OCI-LY1 (cell line): ENCODE measurements at regions not wholly inside any gene's neighbourhood (a gene's known extent, or its start where the extent isn't known, plus 50 kb on each side); places are given as distances from the start of the nearest gene placed in this dataset.

Experiments
- H2AFZ ChIP-seq: fragments of 200-600 bp; sonication (generic), shearing (Covaris generic); 2 replicates; pipeline ENCODE4 v1.6.0; 2014; ENCODE audit warnings: antibody characterized with exemption, mild to moderate bottlenecking, low read length
- H3F3A ChIP-seq: fragments of 200-600 bp; sonication (generic), shearing (Covaris generic); 2 replicates; pipeline ENCODE4 v1.6.0; 2014; ENCODE audit warnings: mild to moderate bottlenecking, antibody characterized with exemption, low read length, moderate library complexity; ENCODE audit not compliant: insufficient read depth
- H3K27ac ChIP-seq: fragments of 200-600 bp; sonication (generic); 2 replicates; pipeline ENCODE4 v1.5.1; 2014; ENCODE audit warnings: low read length, mixed run types, mild to moderate bottlenecking, low read depth; ENCODE audit not compliant: poor library complexity, severe bottlenecking
- H3K27me3 ChIP-seq: fragments of 200-600 bp; sonication (generic); 2 replicates; pipeline ENCODE4 v1.6.0; 2014; ENCODE audit warnings: antibody characterized with exemption, mild to moderate bottlenecking, low read length, moderate library complexity; ENCODE audit not compliant: insufficient read depth
- H3K36me3 ChIP-seq: fragments of 200-600 bp; sonication (generic); 2 replicates; pipeline ENCODE4 v1.6.1; 2014; ENCODE audit warnings: mild to moderate bottlenecking, antibody characterized with exemption, low read length, moderate library complexity, mixed read lengths; ENCODE audit not compliant: insufficient read depth
- H3K4me1 ChIP-seq: fragments of 200-600 bp; sonication (generic); 2 replicates; pipeline ENCODE4 v1.5.1; 2014; ENCODE audit warnings: mild to moderate bottlenecking, low read length, moderate library complexity; ENCODE audit not compliant: insufficient read depth, severe bottlenecking
- H3K4me2 ChIP-seq: fragments of 200-600 bp; sonication (generic), shearing (Covaris generic); 2 replicates; pipeline ENCODE4 v1.6.1; 2014; ENCODE audit warnings: low read length
- H3K4me3 ChIP-seq: fragments of 200-600 bp; sonication (generic); 2 replicates; pipeline ENCODE4 v1.5.1; 2014; ENCODE audit warnings: low read length, low read depth, mild to moderate bottlenecking, mixed read lengths; ENCODE audit not compliant: poor library complexity, severe bottlenecking
- H3K79me2 ChIP-seq: fragments of 200-600 bp; shearing (Covaris generic); 2 replicates; pipeline ENCODE4 v1.6.1; 2016; ENCODE audit warnings: mixed run types, low read length, mixed read lengths; ENCODE audit not compliant: insufficient read depth
- H3K9ac ChIP-seq: fragments of 200-600 bp; sonication (generic), shearing (Covaris generic); 2 replicates; pipeline ENCODE4 v1.6.1; 2014; ENCODE audit warnings: mild to moderate bottlenecking, low read length, mixed read lengths
- H3K9me2 ChIP-seq: fragments of 200-600 bp; sonication (generic), shearing (Covaris generic); 2 replicates; pipeline ENCODE4 v1.6.1; 2014; ENCODE audit warnings: low read depth, mild to moderate bottlenecking, low read length, mixed read lengths
- H3K9me3 ChIP-seq: fragments of 200-600 bp; shearing (Covaris generic); 2 replicates; pipeline ENCODE4 v1.6.1; 2014; ENCODE audit warnings: low read length, mixed read lengths
- H4K20me1 ChIP-seq: fragments of 200-600 bp; sonication (generic), shearing (Covaris generic); 2 replicates; pipeline ENCODE4 v1.6.0; 2016; ENCODE audit warnings: mild to moderate bottlenecking, low read length; ENCODE audit not compliant: insufficient read depth
- CTCF ChIP-seq: fragments of 200-600 bp; sonication (generic), shearing (Covaris generic); IDR thresholded peaks from 2 replicates; pipeline ENCODE4 v1.5.1; 2017; ENCODE audit warnings: mild to moderate bottlenecking, antibody characterized with exemption, low read length, moderate library complexity, mixed read lengths
- EZH2 ChIP-seq: fragments of 200-600 bp; sonication (generic), shearing (Covaris generic); IDR thresholded peaks from 2 replicates; pipeline ENCODE4 v1.8.0; 2017; ENCODE audit warnings: borderline replicate concordance, mixed run types, mild to moderate bottlenecking, antibody characterized with exemption, low read length, moderate library complexity, mixed read lengths

- H4K20me1 ChIP-seq: no peaks in the 10 kb centered on the region
- no peaks in the 10 kb centered on the region for H3F3A ChIP-seq
- no peaks in the 10 kb centered on the region for H3K27me3 ChIP-seq
- no peak for TF ChIP-seq EZH2
- TF ChIP-seq CTCF: no peak
- no peak overlapping the region for H3K9ac ChIP-seq
- no peak overlapping the region for H3K27ac ChIP-seq
- H3K79me2 ChIP-seq: no peaks in the 10 kb centered on the region
- H3K4me2 ChIP-seq: no peak overlapping the region
- no peaks in the 10 kb centered on the region for H3K36me3 ChIP-seq
- no peaks in the 10 kb centered on the region for H3K9me2 ChIP-seq
- H2AFZ ChIP-seq: no peak overlapping the region
- no peaks in the 10 kb centered on the region for H3K9me3 ChIP-seq
- H3K4me3 ChIP-seq: no peak overlapping the region
- no peaks in the 10 kb centered on the region for H3K4me1 ChIP-seq
Measured at GRCh38 chr9:75242426-75242825, 154.1 kb downstream of the OSTF1 start.

- H3K9ac ChIP-seq: no peak overlapping the region
- H3K4me3 ChIP-seq: no peak overlapping the region
- TF ChIP-seq CTCF (no peak), EZH2 (no peak)
- no peaks in the 10 kb centered on the region for H4K20me1 ChIP-seq
- H3F3A ChIP-seq: no peaks in the 10 kb centered on the region
- no peaks in the 10 kb centered on the region for H3K4me1 ChIP-seq
- H3K27me3 ChIP-seq: no peaks in the 10 kb centered on the region
- H3K9me2 ChIP-seq: no peaks in the 10 kb centered on the region
- H3K4me2 ChIP-seq: no peak overlapping the region
- H2AFZ ChIP-seq: no peak overlapping the region
- H3K9me3 ChIP-seq: no peaks in the 10 kb centered on the region; the same call in 1 of the 2 replicates
- H3K27ac ChIP-seq: no peak overlapping the region
- no peaks in the 10 kb centered on the region for H3K36me3 ChIP-seq
- H3K79me2 ChIP-seq: no peaks in the 10 kb centered on the region
Measured at GRCh38 chr9:75246949-75247348, 158.6 kb downstream of the OSTF1 start.

GRCh38 chr9:75265525-75265972 lies 177.2 kb downstream of the OSTF1 start:
- Histone ChIP-seq H3K4me3 (no peak overlapping the region), H3K9ac (no peak overlapping the region), H3K27ac (no peak overlapping the region), H3K9me3 (no peaks in the 10 kb centered on the region), H3K36me3 (no peaks in the 10 kb centered on the region), H3F3A (no peaks in the 10 kb centered on the region), H3K4me2 (no peak overlapping the region), H4K20me1 (no peaks in the 10 kb centered on the region), H3K27me3 (no peaks in the 10 kb centered on the region), H2AFZ (no peak overlapping the region), H3K79me2 (no peaks in the 10 kb centered on the region), H3K4me1 (no peaks in the 10 kb centered on the region), H3K9me2 (no peaks in the 10 kb centered on the region)
- peak; percentile 90 for TF ChIP-seq CTCF
- TF ChIP-seq EZH2: no peak
